ENCODE measurements at regions not wholly inside any gene's neighbourhood (a gene's known extent, or its start where the extent isn't known, plus 50 kb on each side); places are given as distances from the start of the nearest gene placed in this dataset.
"Not testable (repeated sequence)": the region's sequence is repeated elsewhere in the genome, so short reads cannot be mapped to it uniquely, and the experiment has no call there.

DNA sequence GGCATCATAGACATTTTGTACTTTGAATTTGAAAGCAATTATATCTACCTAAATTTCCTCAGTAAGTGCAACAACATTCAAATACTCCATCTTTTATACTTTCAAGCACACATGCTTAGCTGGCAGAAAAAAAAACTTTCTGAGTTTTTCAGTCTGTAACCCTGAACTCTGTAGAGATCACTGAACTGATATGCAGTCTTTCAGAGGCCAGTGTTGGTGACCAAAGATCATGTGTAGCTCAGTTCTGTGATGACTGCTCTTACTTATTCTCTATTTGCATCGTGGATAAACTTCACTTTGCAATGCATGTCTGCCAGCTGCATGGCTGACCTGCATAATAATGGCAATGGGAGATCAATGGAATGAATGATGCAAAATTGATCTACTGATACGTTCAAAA is 431.3 kb downstream of the FRK start:
- DNase-seq: no peak

DNA sequence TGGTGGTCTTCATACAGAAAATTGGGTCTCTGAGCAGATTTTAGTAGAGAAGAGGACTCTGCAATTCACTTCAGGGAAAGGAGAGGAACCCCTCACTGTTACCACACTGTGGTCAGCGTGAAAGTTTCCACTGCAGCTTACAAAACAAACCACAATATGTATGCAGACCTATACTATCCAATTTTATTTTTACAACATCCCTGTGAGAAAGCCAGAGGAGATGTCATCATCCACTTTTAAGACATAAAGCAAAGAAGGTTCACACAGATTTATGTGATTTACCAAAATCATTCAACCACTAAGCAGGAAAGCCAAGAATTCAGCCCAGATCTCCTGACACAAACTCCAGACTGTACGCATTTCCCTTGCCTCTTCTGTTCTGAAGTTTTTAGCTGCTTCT is 442.4 kb downstream of the FRK start:
- peak; percentile 18 for DNase-seq

DNA sequence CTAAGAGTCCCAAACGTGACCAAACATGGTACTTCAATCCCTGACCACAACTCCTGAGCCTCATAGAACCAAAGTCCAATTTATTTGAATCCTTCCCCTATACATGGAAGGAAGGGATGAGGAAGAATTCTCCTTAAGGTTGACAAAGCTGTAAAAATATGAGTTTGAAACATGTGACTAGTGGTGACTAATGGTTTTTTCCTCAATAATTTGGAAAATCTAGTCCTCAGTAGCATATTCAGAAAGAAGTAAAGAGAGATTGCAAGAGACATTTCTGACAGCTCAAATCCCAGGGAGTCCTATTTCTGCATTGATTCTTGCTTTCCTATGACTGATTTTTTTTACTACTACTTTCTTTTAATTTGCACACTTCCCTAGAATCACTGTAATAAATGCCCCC is 443.7 kb downstream of the FRK start:
- no peak for DNase-seq

DNA sequence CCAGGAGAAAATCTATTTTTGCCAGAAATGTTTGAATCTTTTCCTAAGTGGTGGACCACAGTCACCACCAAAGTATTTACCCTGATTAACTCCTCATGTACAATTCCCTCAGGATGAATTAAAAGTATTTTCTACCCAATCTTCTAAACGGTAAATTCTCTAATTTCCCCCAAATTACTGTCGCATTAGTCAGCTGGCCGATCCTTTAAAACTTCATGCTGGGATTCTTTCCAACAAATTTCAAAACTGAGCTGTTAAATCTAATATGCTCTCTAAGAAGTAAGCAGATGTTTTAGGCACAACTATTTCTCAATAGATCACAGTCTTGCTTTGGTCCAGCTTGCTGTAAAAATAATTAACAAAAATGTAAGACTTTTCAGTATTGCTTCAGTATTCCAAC is 447.2 kb downstream of the FRK start:
- DNase-seq: peak; percentile 62

DNA sequence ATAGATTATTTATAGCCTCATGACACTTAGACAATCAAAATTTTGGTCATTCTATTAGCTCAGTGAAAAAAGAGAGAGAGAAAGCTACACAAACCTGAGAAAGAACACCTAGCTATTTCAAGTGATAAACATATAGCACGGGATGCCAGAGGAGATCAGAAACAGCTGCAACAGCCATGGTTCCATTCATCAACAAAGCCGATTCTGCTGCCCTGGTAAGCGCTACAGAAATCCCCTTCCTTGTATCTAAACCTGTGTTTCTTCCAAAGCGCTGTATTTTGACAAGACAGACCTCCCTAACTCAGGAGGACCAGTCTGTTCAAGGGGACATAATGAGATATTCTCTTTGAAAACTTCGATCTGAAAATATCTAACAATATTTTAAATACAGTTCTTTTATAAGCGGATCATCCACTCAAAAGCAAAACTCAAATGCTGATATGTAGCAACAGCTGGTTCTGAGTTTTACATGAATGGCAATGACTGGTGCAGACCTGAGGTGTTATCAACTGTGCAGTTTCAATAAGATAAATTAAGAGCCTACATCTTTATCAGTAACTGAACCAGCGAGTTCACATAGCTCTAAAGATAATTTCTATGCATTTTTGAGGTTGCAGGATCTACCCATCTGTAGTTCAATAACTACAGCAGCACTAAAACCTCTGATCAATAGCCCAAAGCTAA is 447.8 kb downstream of the FRK start:
- DNase-seq: peak; percentile 38

DNA sequence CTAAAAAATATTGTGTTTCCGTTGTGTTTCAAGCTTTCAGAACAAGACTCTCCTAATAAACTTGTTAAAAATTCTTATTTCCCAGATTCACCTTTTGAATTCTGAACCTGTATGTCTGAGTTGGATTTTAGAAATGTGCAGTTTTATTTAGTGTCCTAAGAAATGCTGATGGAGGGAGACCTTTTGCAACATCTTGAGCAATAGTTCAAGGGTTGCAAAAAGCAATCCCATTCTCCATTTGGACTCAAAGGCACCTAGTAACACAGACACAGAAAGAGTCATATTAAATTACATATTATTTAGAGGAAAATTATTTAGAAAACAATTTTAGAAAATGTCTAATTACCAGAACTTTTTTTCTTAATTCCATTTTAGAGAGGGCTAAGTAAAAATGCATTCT is 448.5 kb downstream of the FRK start:
- no peak for DNase-seq

DNA sequence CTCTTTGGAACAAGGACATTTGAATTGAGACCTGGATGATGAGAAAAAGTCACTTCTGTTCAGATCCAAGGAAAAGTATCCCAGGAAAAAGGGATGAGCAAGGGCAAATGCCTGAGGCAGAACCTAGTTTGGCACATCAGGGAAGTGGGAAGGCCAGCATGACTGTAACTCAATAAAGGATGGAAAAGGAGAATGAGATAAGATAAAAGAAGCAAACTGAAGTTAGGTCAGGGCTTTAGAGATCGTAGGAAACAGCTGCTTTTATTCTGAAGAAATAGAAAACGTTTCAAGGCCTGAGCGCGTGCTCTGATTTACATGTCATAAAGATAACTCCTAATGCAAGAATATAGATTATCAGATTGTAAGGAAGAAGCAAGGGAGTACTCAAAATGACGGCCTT is 450.0 kb downstream of the FRK start:
- no peak for DNase-seq

DNA sequence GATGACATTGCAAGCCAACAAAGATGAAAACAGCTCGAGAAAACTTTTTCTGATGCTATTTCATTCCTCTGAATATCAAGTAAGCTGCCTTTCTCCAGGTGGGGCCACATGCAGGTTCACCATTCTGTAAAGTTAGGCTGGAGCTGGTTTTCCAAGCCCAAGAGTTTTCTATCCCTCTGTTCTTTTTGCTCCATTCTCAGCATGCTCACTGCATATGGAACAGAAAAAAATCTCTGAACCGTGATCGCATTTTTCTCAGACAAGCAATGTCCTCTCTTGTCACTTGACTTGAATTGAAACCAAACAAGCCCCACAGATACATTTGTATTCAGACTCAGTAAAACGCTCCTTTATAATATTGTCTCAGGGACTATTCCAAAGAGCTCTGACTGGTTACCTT is 451.6 kb downstream of the FRK start:
- no peak for DNase-seq

DNA sequence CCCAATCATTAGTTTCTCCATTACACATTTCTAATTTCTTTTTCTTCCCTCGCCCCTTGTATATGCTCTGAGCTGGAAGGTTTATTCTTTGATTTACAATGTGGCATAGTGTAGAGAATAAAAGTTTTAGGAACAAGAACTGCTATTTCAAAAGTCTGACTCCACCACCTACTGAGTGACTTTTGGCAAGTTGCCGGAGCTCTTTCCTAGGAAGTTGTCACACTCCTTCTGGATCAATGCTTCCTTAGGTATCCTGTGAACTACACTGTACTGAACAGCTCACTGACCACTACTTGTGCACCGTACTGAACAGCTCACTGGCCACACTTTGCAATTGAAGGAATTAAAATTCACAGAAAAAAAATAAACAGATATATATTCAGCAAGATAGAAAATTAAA is 458.2 kb downstream of the FRK start:
- no peak for DNase-seq

DNA sequence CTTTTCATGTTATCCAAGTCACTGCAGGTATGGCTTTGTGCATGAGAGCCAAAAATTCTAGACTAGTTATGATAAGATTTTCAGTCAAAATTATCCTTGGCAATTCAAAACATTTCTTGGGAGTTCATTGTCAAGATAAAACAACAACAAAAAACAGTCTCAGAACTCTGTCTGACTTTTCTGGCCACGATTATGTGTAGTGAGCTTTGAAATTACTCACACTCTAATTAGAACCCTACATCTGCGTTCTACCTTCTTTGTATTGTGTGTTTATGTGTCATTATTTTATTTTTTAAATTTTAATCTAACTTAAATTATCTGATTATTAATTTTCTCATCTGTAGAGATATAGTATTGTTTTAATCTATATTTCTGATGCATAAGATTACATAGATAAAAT is 459.2 kb downstream of the FRK start:
- no peak for DNase-seq

DNA sequence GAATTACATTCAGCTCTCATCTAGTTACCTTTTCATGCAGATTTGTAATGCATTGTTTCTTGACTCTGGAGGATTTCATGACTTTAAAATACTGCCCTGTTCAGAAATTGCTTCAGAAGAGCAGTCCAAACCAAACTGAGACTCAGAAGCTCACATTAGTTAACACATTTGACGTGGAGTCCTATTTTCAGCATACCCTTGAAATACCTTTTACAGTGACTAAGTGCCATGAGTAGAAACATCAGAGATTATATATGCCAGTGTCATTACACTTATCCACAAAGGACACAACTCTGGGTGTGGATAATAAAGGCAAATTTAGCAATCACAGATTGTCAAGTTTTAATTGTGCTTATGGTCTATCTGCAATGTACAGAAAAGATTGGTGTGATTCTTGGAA is 459.6 kb downstream of the FRK start:
- no peak for DNase-seq

DNA sequence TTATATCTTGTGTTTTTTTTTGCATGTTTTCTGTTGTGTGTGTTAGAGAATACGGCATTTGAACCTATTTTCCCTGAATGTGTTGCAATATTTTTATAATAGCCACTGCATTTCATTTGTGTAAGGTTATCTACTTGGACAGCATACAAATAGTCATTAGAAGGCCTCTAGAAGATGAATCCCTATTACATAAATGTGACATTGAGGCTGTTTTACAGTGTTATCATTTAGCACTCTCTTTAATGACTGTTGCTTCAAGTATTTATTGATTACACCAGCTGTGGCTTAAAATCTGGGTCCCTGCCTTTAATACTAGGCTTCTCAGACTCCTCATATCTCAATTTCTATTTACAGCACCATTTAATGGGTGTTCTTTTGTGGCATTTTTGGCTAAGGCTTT is 465.8 kb downstream of the FRK start:
- no peak for DNase-seq

DNA sequence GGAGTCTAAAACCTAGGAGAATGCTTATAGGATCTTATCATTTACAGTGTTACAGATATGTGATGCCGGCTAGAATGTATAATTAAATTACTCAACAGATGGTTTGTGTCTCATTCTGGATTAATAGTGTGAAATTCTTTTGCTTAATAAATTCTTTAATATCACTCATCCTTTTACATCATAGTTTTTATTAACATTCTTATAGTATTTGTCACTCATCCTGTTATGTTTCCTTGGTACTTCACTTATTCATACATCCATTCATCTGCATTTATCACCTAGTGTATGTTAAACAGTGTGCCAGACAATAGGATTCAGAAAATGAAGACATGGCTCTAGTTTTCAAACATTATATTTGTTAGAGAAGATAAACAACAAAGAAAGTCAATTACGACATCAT is 468.7 kb downstream of the FRK start:
- no peak for DNase-seq

DNA sequence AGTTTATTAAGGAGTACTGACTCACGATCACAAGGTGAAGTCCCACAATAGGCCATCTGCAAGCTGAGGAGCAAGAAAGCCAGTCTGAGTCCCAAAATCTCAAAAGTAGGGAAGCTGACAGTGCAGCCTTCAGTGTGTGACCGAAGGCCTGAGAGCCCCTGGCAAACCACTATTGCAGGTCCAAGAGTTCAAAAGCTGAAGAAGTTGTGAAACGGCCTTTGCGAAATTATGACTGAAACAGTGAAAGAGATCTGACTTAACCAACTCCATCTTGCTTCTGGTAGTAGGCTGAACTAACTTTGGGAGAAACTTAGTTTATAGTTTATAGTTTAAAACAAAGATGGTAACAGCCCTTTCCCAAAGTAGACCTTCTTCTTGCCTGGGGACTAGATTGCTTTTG is 471.6 kb downstream of the FRK start:
- not testable (repeated sequence) for DNase-seq

DNA sequence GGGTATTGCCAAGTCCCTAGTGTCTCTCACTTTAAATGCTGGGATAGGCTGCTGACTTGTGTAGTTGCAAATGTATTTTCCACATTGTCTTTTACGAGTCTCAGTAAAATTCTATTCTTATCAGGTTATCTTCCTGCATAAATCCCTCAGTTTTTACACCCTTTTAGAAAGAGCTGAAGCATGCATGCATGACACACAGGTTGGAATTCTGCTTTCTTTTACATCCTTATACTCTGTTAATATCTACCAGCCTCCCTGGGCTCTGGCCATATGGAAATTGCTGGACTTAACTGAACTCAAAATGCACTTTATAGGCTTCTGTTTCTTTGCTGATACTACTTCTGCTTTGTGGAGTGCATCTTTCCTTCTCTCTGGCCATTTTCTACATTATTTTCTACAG is 477.4 kb downstream of the FRK start:
- no peak for DNase-seq

DNA sequence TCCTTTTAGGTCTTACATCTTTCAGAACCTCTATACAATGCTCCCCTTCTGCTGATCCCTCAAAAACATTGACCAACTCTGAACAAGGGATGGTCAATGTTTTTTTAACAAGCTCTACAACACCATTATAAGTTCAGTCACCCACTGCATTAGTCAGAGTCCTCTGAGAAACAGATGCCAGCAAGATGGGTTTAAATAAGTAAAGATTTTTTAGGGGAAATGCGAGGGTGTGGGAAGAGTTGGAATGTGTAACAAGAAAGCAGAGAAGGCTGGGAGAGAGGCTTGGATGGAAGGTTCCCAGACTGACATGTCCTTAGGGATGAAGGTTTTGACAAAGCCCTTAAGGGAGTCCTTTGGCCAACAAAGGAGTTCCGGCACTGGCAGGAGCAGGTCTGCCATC is 478.3 kb downstream of the FRK start:
- DNase-seq: no peak

DNA sequence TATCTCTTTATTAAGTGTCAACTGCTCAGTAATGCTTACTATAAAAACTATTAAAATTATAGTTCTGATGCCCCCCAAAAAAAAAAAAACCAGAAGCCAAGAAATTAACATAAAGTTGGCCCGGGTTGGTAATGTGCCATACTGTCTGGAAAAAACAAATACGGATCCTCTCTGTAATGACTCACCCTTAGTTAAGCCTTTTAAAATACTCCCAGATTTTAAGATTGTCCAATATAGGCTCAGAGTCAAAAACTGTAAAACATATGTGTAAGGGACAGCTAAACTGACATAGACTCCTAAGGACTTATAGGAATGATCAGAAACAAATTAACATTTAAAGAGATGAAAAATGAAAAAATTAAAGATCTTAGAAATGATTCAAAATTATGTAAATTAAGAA is 481.1 kb downstream of the FRK start:
- DNase-seq: not testable (repeated sequence)

DNA sequence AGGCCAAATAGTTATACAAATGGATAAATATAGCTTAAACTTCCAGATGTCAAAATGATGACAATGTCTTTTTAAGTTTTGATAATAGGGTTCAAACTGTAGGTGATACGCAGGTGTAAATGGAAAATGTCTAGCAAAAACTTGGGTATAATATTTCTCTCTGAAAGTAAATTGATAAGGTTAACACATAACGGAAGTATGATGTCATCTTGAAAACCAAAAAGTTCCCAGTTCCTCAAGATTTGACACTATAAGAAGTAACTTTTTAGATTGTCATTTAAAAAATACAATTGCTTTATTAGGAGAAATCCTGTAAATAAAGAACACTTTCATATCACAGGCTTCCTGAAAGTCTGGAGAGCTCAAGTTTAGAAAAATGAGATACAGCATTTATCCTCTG is 483.4 kb downstream of the FRK start:
- no peak for DNase-seq

DNA sequence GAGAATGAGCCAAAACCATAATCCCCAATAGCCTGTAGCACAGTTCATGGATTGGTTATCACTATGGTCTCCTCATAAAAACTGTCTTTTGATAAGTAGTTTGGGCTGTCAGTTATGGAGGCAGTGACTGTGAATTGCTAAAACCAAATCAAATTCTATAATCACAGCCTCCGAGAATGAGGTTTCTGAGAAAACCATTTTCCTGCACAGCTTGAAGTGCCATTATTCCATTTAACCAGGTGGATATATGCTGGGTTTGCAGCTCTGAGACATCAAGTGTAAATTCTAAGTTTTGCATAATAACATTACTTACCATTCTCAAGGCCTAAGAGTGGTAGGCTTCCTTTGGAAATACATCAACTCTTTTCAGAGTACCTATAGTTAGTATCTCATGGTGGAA is 485.4 kb downstream of the FRK start:
- DNase-seq: no peak

DNA sequence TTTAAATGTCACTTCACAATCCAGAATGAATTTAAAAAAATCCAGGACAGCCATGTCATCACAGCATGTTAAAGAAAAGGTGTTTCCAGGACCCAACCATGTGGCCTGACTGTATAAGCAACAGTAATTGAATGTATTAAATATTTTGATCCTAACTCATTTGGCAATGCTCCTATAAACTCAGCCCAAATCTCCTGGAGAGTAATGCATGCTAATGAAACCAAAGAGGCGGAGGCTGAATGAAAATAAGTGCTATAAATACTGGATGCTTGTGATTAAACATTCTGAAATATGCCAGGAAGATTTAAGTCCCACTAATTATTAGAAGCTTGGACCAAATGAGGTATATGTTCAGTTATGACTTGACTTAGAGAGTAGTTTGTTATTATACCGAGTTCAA is 486.8 kb downstream of the FRK start:
- no peak for DNase-seq

DNA sequence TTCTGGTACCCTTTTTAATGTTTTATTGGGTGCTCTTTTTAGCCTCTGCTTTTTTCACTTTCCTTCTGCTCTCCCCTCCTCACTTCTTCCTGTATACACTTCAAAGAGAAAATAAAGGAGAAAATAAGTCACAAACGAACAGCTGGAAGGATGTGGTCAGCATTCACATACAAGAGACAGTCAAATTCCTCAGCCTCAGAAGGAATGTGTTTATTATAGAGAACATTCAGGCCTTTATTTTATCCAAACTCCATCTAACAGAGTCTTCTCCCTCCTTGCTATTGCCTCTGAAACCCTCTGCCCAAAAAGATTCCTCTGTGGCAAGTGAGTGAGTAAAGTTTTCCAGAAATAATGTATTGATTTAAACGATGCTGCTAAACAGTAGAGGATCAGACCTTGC is 490.4 kb downstream of the FRK start:
- no peak for DNase-seq

DNA sequence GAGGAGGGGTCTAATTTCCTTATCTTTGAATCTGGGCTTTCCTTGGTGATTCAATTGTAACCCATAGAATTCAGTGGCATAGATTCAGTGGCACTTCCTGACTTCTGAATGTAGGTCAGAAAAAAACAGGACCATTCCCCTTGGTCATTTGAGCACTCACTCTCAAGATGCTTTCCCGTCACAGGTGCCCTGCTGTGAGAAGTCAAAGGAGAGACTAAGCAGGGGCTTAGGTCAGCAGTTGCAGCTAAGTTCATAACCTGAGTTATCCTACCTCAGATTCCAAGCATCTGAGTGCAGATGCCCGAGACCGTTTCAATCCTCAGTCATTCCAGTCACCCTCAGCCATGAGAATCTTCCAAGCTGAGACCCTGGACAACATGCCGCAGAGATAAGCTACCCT is 506.6 kb downstream of the FRK start:
- no peak for DNase-seq

DNA sequence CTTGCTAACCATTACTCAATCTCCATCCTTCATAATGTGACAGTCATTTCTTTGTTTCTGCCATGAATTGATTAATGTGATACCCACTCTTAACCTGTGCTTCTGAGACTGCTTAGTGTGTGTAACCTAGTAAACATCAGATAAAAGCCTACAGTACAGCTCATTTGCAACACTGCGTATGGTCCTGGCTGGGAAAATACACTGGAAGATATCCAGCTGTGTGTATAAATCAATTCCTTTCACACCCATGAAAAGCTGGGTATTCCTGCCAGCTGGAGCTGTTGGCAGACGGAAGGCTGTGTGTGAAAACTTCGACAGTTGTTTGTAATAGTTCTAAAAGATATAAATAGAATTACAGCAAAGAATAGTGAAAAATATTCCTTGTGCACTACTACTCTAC is 509.2 kb downstream of the FRK start:
- peak; percentile 90 for DNase-seq

DNA sequence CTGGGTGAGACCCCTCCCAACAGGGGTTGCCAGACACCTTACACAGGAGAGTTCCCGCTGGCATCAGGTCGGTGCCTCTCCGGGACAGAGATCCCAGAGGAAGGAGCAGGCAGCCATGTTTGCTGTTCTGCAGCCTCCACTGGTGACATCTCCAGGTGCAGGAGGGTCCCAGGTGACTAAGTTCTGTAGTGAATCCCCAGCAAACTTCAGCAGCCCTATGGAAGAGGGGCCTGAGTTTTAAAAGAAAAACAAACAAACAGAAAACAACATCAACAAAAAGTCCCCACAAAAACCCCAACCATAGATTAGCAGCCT is 515.1 kb downstream of the FRK start:
- no peak for DNase-seq

Data from tongue (tissue), 1 donor.